Sigmoid colon (tissue), 6 donors: ENCODE measurements at regions not wholly inside any gene's neighbourhood (a gene's known extent, or its start where the extent isn't known, plus 50 kb on each side); places are given as distances from the start of the nearest gene placed in this dataset.

Experiments
- DNase-seq: peaks from one replicate; pipeline ENCODE4 v3.0.0-alpha.2; 2019
- H3K27ac ChIP-seq, 4 donors: fragments of 200-600 bp; sonication (generic); one replicate each; pipeline ENCODE4 v1.5.1; 2016 to 2019; ENCODE audit warnings: mild to moderate bottlenecking in 1 of 4
- H3K27me3 ChIP-seq, 3 donors: fragments of 200-600 bp; sonication (generic); one replicate each; pipeline ENCODE4 v1.5.1; 2019; ENCODE audit warnings: mild to moderate bottlenecking in 1 of 3
- H3K36me3 ChIP-seq, 4 donors: fragments of 200-600 bp; sonication (generic); one replicate each; pipeline ENCODE4 v1.5.1; 2016 to 2019
- H3K4me1 ChIP-seq, 4 donors: fragments of 200-600 bp; sonication (generic); one replicate each; pipeline ENCODE4 v1.5.1; 2017 to 2019
- H3K4me3 ChIP-seq, 4 donors: fragments of 200-600 bp; sonication (generic); one replicate each; pipeline ENCODE4 v1.5.1; 2017 to 2019; ENCODE audit warnings: mild to moderate bottlenecking in 2 of 4, moderate library complexity in 1 of 4
- H3K9me3 ChIP-seq, 4 donors: fragments of 200-600 bp in 3 of 4; sonication (generic) in 3 of 4; one replicate each; pipeline versions ENCODE4 v1.5.1 to v1.6.1; 2013 to 2019
- CTCF ChIP-seq, 4 experiments: fragments of 450-650 bp in 3 of 4; fragments of 200-600 bp in 1 of 4; IDR thresholded peaks; one replicate each; pipeline ENCODE4 v1.5.1; 2016 to 2019; ENCODE audit warnings: antibody characterized with exemption in 4 of 4, mild to moderate bottlenecking in 3 of 4, moderate library complexity in 2 of 4
- EP300 ChIP-seq, 4 donors: sonication (generic); formaldehyde crosslinking; IDR thresholded peaks; one replicate each; pipeline ENCODE4 v1.6.1; 2017; ENCODE audit warnings: antibody characterized with exemption in 4 of 4
- POLR2A ChIP-seq, 2 donors: fragments of 450-650 bp; IDR thresholded peaks; one replicate each; pipeline ENCODE4 v1.6.1; 2016; ENCODE audit warnings: antibody characterized with exemption in 2 of 2, mild to moderate bottlenecking in 2 of 2, moderate library complexity in 2 of 2
- POLR2AphosphoS5 ChIP-seq, 4 donors: sonication (generic); formaldehyde crosslinking; IDR thresholded peaks; one replicate each; pipeline ENCODE4 v1.6.1; 2017; ENCODE audit warnings: antibody characterized with exemption in 4 of 4
- WGBS, 2 donors: extraction: QIAGEN DNeasy Blood & Tissue Kit; methylation state at CpG; one replicate each; pipeline ENCODE4 v1.1.7; 2013; 5-methylcytosine and 5-hydroxymethylcytosine counted together
- intact Hi-C: fragments of 100-400 bp; cut with DNase I; formaldehyde crosslinking; loops from one replicate; pipeline ENCODE4 v1.15.1; 2023
- donor health status: healthy with polysubstance abuse.
- donor health status: healthy.

GRCh38 chr9:75666856-75667554, 223.5 kb upstream of the PCSK5 start:
- Histone ChIP-seq H3K27me3 (no peaks in the 10 kb centered on the region), H3K4me3 (no peak overlapping the region), H3K36me3 (no peaks in the 10 kb centered on the region), H3K9me3 (no peaks in the 10 kb centered on the region), H3K27ac (no peak overlapping the region), H3K4me1 (no peaks in the 10 kb centered on the region)
- intact Hi-C loops, result no loop called here
- 52 to 81% methylated on average over 10 of the region's 10 CpGs for WGBS, 2 donors
- no peak for TF ChIP-seq CTCF (IDR thresholded peaks at IDR 0.05)
- TF ChIP-seq EP300 (IDR thresholded peaks at IDR 0.05), result no peak
- no peak for TF ChIP-seq POLR2AphosphoS5 (IDR thresholded peaks at IDR 0.05)
- DNase-seq, result no peak

GRCh38 chr9:75669721-75670120, 220.8 kb upstream of the PCSK5 start:
- WGBS, 2 donors, result 12 to 55% methylated on average over 2 of the region's 2 CpGs
- TF ChIP-seq EP300 (IDR thresholded peaks at IDR 0.05), result no peak
- TF ChIP-seq CTCF (IDR thresholded peaks at IDR 0.05), result no peak
- no peak for TF ChIP-seq POLR2A (IDR thresholded peaks at IDR 0.05)
- TF ChIP-seq POLR2AphosphoS5 (IDR thresholded peaks at IDR 0.05), result no peak

GRCh38 chr9:75671354-75671753, 219.1 kb upstream of the PCSK5 start:
- Histone ChIP-seq H3K4me1 (no peaks in the 10 kb centered on the region), H3K9me3 (no peaks in the 10 kb centered on the region)
- intact Hi-C loops, result no loop called here

More at GRCh38 chr9:75669721-75670120, 220.8 kb upstream of the PCSK5 start:
- Histone ChIP-seq H3K27ac (no peak overlapping the region), H3K9me3 (no peaks in the 10 kb centered on the region), H3K27me3 (no peaks in the 10 kb centered on the region), H3K36me3 (no peaks in the 10 kb centered on the region), H3K4me3 (no peak overlapping the region), H3K4me1 (no peaks in the 10 kb centered on the region)
- DNase-seq, result no peak
- intact Hi-C loops, result no loop called here

GRCh38 chr9:75672478-75672877, 218.0 kb upstream of the PCSK5 start:
- DNase-seq, result no peak
- H3K36me3 ChIP-seq, result no peaks in the 10 kb centered on the region
- intact Hi-C loops, result no loop called here
- TF ChIP-seq POLR2AphosphoS5 (IDR thresholded peaks at IDR 0.05), result no peak
- TF ChIP-seq POLR2A (IDR thresholded peaks at IDR 0.05), result no peak
- TF ChIP-seq CTCF (IDR thresholded peaks at IDR 0.05), result no peak
- TF ChIP-seq EP300 (IDR thresholded peaks at IDR 0.05), result no peak
- H3K9me3 ChIP-seq, result no peaks in the 10 kb centered on the region
- no peaks in the 10 kb centered on the region for H3K27me3 ChIP-seq
- H3K4me3 ChIP-seq, result no peak overlapping the region
- WGBS, 2 donors, result 10 to 51% methylated on average over 1 of the region's 1 CpG
- H3K27ac ChIP-seq, result no peak overlapping the region
- H3K4me1 ChIP-seq, result no peaks in the 10 kb centered on the region

More at GRCh38 chr9:75671354-75671753, 219.1 kb upstream of the PCSK5 start:
- Histone ChIP-seq H3K27me3 (no peaks in the 10 kb centered on the region), H3K4me3 (no peak overlapping the region), H3K27ac (no peak overlapping the region), H3K36me3 (no peaks in the 10 kb centered on the region)
- no peak for TF ChIP-seq POLR2AphosphoS5 (IDR thresholded peaks at IDR 0.05)
- no peak for TF ChIP-seq POLR2A (IDR thresholded peaks at IDR 0.05)
- no peak for TF ChIP-seq EP300 (IDR thresholded peaks at IDR 0.05)
- TF ChIP-seq CTCF (IDR thresholded peaks at IDR 0.05), result no peak
- WGBS, 2 donors, result 44 to 72% methylated on average over 1 of the region's 1 CpG
- no peak for DNase-seq

GRCh38 chr9:75683591-75683990, 206.9 kb upstream of the PCSK5 start:
- Histone ChIP-seq H3K9me3 (no peaks in the 10 kb centered on the region), H3K4me1 (no peaks in the 10 kb centered on the region), H3K27ac (no peak overlapping the region), H3K36me3 (no peaks in the 10 kb centered on the region), H3K4me3 (no peak overlapping the region), H3K27me3 (no peaks in the 10 kb centered on the region)
- TF ChIP-seq POLR2A (IDR thresholded peaks at IDR 0.05) (no peak), EP300 (IDR thresholded peaks at IDR 0.05) (no peak), CTCF (IDR thresholded peaks at IDR 0.05) (no peak), POLR2AphosphoS5 (IDR thresholded peaks at IDR 0.05) (no peak)
- no peak for DNase-seq
- intact Hi-C loops, result no loop called here
- WGBS, 2 donors, result 93 to 98% methylated on average over 1 of the region's 1 CpG
